ENCODE measurements at regions not wholly inside any gene's neighbourhood (a gene's known extent, or its start where the extent isn't known, plus 50 kb on each side); places are given as distances from the start of the nearest gene placed in this dataset.

GRCh38 chrX:143935601-143936000 lies 51.7 kb downstream of the UBE2NL start:
- H3K4me3 ChIP-seq, result no peak overlapping the region
- H3K4me1 ChIP-seq (ENCODE audit: low read depth), result no peaks in the 10 kb centered on the region
- DNase-seq (ENCODE audit: low read depth in 1 of 2, low spot score in 1 of 2), result no peak
- H3K27ac ChIP-seq, result no peak overlapping the region
- H3K36me3 ChIP-seq, result no peaks in the 10 kb centered on the region
- H3K9me3 ChIP-seq (ENCODE audit: low read depth), result no peaks in the 10 kb centered on the region
- no peak for TF ChIP-seq CTCF (IDR thresholded peaks at IDR 0.05; ENCODE audit: low read depth, low read length)
- H3K27me3 ChIP-seq, result no peaks in the 10 kb centered on the region

- H3K27ac ChIP-seq, result no peak overlapping the region
- DNase-seq (ENCODE audit: low read depth in 1 of 2, low spot score in 1 of 2), result no peak
- no peaks in the 10 kb centered on the region for H3K36me3 ChIP-seq
- no peak overlapping the region for H3K4me3 ChIP-seq
- no peak for TF ChIP-seq CTCF (IDR thresholded peaks at IDR 0.05; ENCODE audit: low read depth, low read length)
- no peaks in the 10 kb centered on the region for H3K4me1 ChIP-seq (ENCODE audit: low read depth)
- H3K9me3 ChIP-seq (ENCODE audit: low read depth), result no peaks in the 10 kb centered on the region
- no peaks in the 10 kb centered on the region for H3K27me3 ChIP-seq
Observed at GRCh38 chrX:143940119-143940518, 56.2 kb downstream of the UBE2NL start.

GRCh38 chrX:143945171-143945570 lies 61.3 kb downstream of the UBE2NL start:
- no peaks in the 10 kb centered on the region for H3K27me3 ChIP-seq
- no peak overlapping the region for H3K27ac ChIP-seq
- no peaks in the 10 kb centered on the region for H3K36me3 ChIP-seq
- TF ChIP-seq CTCF (IDR thresholded peaks at IDR 0.05; ENCODE audit: low read depth, low read length), result no peak
- H3K4me3 ChIP-seq, result no peak overlapping the region
- H3K9me3 ChIP-seq (ENCODE audit: low read depth), result no peaks in the 10 kb centered on the region
- no peak for DNase-seq (ENCODE audit: low read depth in 1 of 2, low spot score in 1 of 2)
- no peaks in the 10 kb centered on the region for H3K4me1 ChIP-seq (ENCODE audit: low read depth)

GRCh38 chrX:143964549-143964948 lies 80.7 kb downstream of the UBE2NL start:
- Histone ChIP-seq H3K27ac (no peak overlapping the region), H3K27me3 (no peaks in the 10 kb centered on the region), H3K4me3 (no peak overlapping the region), H3K4me1 (ENCODE audit: low read depth) (no peaks in the 10 kb centered on the region), H3K36me3 (no peaks in the 10 kb centered on the region), H3K9me3 (ENCODE audit: low read depth) (no peaks in the 10 kb centered on the region)
- TF ChIP-seq CTCF (IDR thresholded peaks at IDR 0.05; ENCODE audit: low read depth, low read length), result no peak
- DNase-seq (ENCODE audit: low read depth in 1 of 2, low spot score in 1 of 2), result no peak

- no peak for DNase-seq (ENCODE audit: low read depth in 1 of 2, low spot score in 1 of 2)
- H3K36me3 ChIP-seq, result no peaks in the 10 kb centered on the region
- no peak for TF ChIP-seq CTCF (IDR thresholded peaks at IDR 0.05; ENCODE audit: low read depth, low read length)
- H3K4me3 ChIP-seq, result no peak overlapping the region
- no peaks in the 10 kb centered on the region for H3K27me3 ChIP-seq
- no peaks in the 10 kb centered on the region for H3K4me1 ChIP-seq (ENCODE audit: low read depth)
- no peak overlapping the region for H3K27ac ChIP-seq
- no peaks in the 10 kb centered on the region for H3K9me3 ChIP-seq (ENCODE audit: low read depth)
Observed at GRCh38 chrX:143988356-143988755, 104.5 kb downstream of the UBE2NL start.

- no peak overlapping the region for H3K27ac ChIP-seq
Observed at GRCh38 chrX:143994206-143994605, 110.3 kb downstream of the UBE2NL start.

More at GRCh38 chrX:143994206-143994605, 110.3 kb downstream of the UBE2NL start:
- no peak for DNase-seq (ENCODE audit: low read depth in 1 of 2, low spot score in 1 of 2)
- no peaks in the 10 kb centered on the region for H3K4me1 ChIP-seq (ENCODE audit: low read depth)
- H3K4me3 ChIP-seq, result no peak overlapping the region
- TF ChIP-seq CTCF (IDR thresholded peaks at IDR 0.05; ENCODE audit: low read depth, low read length), result no peak
- H3K9me3 ChIP-seq (ENCODE audit: low read depth), result no peaks in the 10 kb centered on the region
- H3K27me3 ChIP-seq, result no peaks in the 10 kb centered on the region
- no peaks in the 10 kb centered on the region for H3K36me3 ChIP-seq

All from cardiac muscle cell (in vitro differentiated cells and primary cell).